ENCODE measurements at regions not wholly inside any gene's neighbourhood (a gene's known extent, or its start where the extent isn't known, plus 50 kb on each side); places are given as distances from the start of the nearest gene placed in this dataset. TPM values are rescaled to one million over a fixed set of nuclear protein-coding genes. Genes with fewer than 3 reads are reported as not detected.
"Not testable (repeated sequence)": the region's sequence is repeated elsewhere in the genome, so short reads cannot be mapped to it uniquely, and the experiment has no call there.

- no peak for DNase-seq
These were observed 98.7 kb upstream of the ZPLD1 start for GRCh38 chr3:102336130-102336529.

DNA sequence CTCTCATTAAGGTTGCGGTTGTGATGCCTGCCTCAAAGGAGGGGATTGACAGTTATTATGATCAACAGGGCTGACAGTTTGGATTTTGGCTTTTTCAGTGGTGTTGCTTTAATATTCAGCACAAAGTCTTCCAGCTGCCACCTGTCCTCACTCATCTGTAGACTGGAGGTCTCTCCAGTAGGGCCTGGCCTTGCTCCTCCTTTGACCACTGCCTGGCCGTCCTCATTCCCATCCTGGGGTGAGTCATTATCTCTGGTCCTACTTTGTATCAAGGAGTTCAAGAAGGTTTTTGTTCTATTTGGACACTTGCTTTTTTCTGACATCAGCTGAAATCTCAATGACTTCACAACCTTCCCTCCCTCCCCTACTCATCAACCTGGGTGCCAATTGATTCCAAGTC, 95.1 kb upstream of the ZPLD1 start:
- DNase-seq, result no peak

GRCh38 chr3:102346897-102347296, 87.9 kb upstream of the ZPLD1 start:
- no peak for DNase-seq

DNA sequence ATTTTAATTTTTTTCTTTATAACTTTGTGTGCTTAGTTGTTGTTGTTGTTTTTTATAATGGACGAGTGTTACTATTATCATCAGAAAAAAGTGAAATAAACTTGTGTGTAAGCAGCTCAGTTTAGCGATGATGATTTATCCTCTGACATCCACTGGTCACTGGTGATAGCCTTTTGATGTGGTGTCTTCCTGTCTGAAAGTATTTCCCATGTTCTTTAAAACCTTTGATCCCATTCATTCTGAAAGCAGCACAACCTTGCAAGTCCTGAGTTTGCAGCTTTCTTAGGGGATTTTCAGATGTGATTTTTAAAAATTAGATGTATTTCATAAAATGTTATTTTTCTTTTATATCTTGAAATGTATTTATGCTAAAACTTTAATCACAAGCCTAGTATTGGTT, 85.9 kb upstream of the ZPLD1 start:
- DNase-seq, result no peak

GRCh38 chr3:102353148-102353547, 81.7 kb upstream of the ZPLD1 start:
- DNase-seq, result no peak

DNA sequence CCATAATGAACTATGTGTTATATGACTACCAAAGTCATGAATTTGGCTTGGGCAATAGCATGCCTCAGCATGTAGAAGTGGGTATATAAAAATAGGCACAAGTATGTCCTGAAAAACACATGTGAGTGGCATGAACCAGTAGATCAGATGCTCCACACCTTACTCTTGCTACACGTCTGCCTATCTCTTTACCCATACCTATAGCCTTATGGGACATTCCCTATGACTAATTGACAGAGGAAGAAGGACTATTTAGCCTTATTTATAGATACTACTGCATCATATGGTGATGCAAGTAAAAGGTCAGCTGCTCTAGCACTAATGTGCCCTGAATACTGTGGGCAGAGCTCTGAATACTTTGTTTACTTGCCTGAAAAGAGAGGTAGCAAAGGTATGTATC, 81.0 kb upstream of the ZPLD1 start:
- no peak for DNase-seq

DNA sequence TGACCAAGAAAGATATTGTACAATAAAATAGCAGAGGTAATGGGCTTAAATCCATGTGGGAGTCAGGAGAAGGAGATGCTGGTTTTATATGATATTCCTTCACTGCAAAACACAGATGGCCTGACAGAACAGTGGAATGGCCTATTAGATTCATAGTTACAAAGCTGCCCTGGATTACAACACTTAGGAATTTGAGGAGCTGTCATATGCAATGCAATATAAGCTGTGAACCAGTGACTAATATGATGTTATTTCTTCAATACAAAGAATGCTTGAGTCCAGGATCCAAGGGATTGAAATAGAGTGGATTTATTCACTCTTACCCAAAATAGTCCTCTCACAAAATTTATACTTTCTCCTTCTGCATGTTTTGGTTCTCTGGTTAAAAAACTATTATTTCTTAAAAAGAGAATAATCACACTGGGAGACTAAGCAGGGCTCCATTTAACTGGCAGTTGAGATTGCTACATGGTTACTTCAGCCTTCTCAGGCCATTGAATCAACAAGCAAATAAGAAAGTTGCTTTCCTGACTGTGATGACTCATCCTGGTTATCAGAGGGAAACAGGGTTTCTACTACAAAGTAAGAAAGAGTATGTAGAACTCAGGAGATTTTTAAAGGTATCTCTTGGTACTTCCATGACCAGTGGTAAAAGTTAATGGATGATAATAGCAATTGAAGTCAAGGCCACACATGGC, 79.8 kb upstream of the ZPLD1 start:
- DNase-seq, result no peak

DNA sequence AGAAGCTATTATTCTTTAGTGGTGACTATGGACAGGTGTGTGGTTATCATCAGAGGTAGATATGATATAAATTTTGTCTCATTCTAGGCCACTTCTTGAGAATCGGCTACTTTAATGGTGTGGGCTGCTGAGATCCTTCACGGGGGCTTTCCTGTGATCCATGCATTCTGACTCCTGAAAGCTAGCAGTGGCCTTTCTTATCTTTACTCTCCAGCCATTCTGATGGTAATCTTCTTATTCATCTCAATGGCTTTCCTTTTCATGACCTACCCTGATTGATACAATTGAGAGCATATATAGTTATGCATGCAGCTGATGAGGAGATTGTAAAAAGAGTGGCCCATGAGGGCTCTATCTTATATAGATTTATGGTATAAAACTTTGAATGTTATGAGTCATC, 78.3 kb upstream of the ZPLD1 start:
- DNase-seq, result no peak

DNA sequence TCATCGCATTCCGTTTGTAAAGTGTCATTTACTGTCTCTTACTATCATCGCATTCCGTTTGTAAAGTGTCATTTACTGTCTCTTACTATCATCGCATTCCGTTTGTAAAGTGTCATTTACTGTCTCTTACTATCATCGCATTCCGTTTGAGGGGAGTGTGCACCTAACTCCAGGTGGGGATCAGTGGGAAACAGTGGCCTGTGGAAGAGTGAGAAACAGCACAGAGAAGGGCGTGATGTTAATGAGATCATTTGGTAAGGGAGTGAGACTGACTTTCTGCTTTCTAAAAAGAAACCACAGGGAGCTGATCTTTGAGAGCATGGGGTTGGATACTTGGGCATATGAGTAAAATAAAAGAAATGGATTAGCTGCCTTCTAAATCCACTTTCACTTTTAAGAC, 77.5 kb upstream of the ZPLD1 start:
- DNase-seq, result not testable (repeated sequence)

DNA sequence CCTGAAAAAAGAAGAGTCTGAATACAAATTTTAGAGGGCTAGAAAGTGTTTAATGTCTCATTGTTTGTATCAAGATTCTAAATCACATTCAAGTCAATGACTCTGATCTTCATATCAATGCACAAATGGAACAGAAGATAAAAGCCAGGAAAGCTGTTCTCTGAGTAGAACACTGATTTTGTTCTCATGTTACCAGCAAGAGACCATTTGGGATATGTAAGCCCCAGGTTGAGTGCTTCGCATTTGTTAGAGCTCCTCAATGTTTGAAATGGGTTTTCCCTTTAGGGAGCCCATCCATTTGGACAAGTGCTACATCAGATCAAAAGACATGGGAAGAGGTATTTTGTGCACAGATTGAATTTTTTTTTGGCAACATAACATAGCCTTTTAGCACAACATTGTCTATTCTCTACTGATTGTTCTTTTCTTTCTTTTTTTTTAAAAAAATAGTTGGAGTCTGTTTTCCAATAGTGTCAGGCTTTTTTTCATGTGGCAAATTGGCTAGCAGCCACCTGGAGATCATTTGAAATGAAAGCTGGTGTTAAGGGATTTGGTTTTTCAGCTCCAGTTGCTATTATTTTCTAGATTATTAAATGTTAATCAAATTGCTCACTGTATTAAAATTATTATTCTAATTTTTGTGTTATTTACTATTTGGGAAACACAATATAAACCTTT, 74.5 kb upstream of the ZPLD1 start:
- DNase-seq, result no peak

- DNase-seq, result no peak
These were observed 73.7 kb upstream of the ZPLD1 start for GRCh38 chr3:102361101-102361500.

DNA sequence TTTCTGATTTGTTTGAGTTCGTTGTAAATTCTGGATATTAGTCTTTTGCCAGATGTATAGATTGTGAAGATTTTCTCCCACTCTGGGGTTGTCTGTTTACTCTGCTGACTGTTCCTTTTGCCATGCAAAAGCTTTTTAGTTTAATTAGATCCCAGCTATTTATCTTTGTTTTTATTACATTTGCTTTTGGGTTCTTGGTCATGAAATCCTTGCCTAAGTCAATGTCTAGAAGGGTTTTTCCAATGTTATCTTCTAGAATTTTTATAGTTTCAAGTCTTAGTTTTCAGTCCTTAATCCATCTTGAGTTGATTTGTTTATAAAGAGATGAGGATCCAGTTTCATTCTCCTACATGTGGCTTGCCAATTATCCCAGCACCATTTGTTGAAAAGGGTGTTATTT, 68.7 kb upstream of the ZPLD1 start:
- not testable (repeated sequence) for DNase-seq

DNA sequence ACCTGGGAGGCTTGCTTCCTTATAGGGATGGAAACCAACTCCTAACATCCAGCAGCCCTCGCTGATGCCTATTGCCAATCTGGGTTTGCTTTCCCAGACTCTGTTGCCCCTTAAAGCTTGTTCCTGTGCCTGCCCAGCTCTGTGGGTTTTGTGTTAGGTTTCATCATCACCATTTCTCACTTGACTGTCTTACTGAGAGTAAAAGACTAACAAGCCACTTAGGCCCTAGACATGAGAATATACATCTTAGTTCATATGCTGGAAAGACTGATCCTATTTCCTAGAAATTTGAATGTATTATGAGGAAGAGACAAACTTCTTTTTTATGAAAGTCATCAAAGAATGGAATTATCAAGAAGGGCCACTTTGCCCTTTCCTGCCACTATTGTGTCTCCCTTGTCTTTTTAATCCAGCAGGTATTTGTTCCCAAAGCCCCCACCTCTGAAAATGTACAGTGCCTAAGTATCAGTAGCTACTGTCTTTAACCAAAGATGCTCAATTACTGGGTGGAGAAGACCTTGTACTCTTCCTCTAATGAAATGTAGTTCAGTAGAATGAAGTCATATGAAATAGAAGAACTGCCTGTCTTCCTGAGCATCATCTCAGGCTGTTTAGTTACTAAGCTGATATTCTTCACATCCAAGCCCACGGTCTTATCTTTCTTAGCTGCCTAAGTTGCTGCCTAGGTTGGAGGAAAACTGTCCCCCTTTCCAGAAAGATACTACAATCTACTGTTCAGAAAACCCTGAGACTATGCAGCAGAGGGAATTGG, 59.8 kb upstream of the ZPLD1 start:
- DNase-seq, result no peak

DNA sequence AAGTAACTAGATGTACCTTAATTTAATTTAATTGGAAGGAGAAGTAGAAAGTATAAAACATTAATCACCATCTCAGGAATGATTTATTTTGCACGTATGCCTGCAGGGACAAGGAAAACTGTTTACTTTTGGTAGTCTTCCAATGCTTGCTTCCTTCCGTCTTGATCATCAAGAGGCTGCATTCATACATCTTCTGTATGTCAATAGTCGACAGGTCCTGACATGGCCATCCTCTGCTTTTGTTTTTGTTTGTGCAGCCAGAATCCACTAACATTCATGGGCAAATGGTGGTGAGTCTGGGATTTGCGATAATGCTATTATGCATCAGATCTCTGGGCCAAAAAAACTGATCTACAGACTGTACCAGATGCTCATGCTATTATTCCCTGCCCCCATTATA, 56.6 kb upstream of the ZPLD1 start:
- DNase-seq, result no peak

DNA sequence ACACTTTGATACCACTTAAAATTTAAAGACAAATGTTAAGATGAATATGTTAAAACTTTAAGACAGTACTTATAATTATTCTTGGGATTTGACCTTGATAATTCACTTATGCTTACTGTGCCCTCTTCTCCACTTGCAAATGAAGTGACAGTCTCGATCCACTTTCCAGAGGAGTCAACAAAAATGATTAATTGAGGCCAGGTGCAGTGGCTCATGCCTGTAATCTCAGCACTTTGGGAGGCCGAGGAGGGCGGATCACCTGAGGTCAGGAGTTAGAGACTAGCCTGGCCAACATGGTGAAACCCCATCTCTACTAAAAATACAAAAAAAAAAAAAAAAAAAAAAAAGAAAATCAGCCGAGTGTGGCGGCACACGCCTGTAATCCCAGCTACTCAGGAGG, 52.6 kb upstream of the ZPLD1 start:
- DNase-seq, result not testable (repeated sequence)

Small RNA genes lying in the stretch of these regions (small RNA-seq; reads per million reads assigned to genes)
- not detected for gene AC106712.1
- not detected for gene RF00019

All from occipital lobe (tissue), 2 donors.